GM13977 (cell line): ENCODE measurements at regions not wholly inside any gene's neighbourhood (a gene's known extent, or its start where the extent isn't known, plus 50 kb on each side); places are given as distances from the start of the nearest gene placed in this dataset.

Experiments
- DNase-seq: peaks from one replicate; pipeline ENCODE4 v3.0.0; 2012; ENCODE audit warnings: low spot score
- in situ Hi-C: fragments of 300-500 bp; cut with MboI; formaldehyde crosslinking; loops from one replicate; pipeline ENCODE4 v1.12.0; 2022; ENCODE audit warnings: low sequenced_read_pairs, low pct_unique_long_range_greater_than_20kb, mixed read lengths, inconsistent platforms; ENCODE audit not compliant: unreplicated experiment
- TF ChIP-seq, protein P1 (sequence below): IDR thresholded peaks from 2 replicates; pipeline ENCODE4 v1.5.1; 2012; ENCODE audit warnings: mild to moderate bottlenecking, control low read depth; ENCODE audit not compliant: insufficient read depth; ENCODE audit errors: extremely low read depth, missing control alignments

DNA sequence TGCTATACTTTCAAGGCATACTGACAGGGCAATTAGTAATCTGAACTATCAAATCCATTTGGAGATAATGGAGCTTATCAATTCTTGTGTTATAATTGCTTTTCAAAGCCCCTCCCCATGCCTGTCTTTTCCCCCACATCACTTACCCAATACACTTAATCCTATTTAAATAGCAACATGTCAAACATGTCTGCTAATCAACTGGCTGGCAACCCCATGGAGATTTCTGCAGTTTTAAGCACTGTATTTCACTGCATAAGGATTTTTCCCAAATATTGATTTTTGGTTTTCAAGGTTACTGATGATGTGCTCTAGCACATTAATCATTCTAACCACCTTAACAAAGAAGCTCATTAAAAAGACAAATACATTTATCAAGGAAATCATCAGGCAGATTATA is 800.3 kb downstream of the PLA2G4A start:
- TF ChIP-seq, protein P1, sequence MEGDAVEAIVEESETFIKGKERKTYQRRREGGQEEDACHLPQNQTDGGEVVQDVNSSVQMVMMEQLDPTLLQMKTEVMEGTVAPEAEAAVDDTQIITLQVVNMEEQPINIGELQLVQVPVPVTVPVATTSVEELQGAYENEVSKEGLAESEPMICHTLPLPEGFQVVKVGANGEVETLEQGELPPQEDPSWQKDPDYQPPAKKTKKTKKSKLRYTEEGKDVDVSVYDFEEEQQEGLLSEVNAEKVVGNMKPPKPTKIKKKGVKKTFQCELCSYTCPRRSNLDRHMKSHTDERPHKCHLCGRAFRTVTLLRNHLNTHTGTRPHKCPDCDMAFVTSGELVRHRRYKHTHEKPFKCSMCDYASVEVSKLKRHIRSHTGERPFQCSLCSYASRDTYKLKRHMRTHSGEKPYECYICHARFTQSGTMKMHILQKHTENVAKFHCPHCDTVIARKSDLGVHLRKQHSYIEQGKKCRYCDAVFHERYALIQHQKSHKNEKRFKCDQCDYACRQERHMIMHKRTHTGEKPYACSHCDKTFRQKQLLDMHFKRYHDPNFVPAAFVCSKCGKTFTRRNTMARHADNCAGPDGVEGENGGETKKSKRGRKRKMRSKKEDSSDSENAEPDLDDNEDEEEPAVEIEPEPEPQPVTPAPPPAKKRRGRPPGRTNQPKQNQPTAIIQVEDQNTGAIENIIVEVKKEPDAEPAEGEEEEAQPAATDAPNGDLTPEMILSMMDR: no peak
- in situ Hi-C loops: no loop called here

DNA sequence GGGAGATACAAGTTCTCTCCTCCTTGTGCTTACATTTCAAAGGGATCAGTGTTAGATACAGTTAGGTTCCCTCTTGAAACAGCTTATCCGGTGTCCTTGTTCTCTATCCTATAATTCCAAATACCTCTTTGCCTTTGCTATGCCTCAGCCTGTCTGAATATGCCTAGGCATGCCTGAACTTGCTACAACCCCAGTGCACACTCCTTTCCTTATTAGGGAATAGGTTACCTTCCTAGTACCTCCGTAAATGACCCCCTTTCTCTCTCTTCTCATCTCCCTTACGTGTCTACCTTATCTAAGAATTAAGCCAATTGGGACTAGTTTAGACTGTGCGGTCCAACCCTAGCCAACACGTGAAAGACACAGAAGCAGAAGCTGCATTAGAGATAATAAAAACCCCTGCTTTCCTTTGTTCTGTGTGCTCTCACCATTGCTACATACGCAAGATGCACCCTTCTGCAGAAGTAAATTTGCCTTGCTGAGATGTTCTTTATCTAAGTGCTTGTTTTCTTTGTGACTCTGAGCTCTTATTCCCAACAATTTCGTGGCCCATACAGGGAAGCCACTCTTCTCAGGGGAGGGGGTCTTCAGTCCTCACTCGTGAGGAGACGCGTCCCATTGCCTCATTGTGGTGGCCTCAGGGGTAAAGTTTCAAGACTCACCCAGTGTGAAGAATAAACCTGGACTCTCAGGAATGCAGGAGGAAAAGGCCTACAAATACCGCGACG is 802.1 kb downstream of the PLA2G4A start:
- TF ChIP-seq, protein P1: no peak
- DNase-seq: no peak
- in situ Hi-C loops: no loop called here

More for the DNA sequence above, 800.3 kb downstream of the PLA2G4A start:
- DNase-seq: no peak

DNA sequence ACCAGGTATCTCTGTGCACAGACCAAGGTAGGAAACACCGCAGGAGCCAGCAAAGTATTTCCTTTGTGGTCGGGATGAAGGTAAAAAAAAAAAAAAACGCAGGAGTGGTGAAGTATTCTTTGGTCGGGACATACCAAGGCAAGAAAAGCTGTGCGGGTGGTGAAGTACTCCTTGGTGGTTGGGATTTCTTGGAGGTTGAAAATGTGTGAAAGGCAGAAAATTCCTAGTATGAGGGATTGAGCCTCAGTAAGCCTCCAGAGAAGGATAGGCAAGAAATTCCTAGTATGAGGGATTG is 802.6 kb downstream of the PLA2G4A start:
- TF ChIP-seq, protein P1: no peak
- in situ Hi-C loops: no loop called here
- no peak for DNase-seq

DNA sequence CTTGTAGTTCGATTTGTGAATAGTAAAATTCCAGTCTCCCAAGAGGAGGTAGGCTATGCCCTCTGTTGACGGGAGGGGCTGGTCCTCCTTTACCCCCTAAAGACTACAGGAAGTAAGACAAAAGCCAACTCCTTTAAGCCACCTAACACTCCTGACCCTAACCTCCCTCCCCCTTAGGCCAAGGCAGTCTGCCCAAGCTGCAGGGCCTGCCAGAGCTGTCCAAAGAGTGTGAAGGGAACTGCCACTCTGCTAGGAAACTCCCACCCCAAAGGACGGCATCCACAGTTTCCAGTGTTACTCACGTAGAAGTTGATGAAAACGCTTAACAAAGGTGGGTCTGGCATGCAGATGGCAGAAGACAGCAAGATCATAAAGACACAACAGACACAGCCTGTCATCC is 803.2 kb downstream of the PLA2G4A start:
- TF ChIP-seq, protein P1: no peak
- no peak for DNase-seq
- in situ Hi-C loops: no loop called here

DNA sequence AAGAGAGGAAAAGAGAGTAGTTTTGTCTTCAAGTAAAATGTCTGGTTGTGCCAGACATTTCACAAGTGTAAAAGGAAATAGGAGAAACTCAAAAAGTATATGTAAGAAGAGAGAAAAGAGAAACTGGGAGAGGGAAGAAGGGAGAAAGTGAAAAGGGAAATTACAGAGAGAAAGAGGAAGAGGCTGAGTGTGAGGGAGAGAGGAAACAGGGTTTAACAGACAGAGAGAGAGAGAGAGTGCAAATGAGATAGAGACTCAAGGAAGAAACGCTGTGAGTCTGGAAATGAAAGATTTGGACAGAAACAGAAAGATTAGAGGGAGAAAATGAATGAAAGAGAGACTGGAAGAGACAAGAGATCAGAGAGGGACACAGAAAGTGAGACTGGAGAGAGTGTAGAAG is 806.2 kb downstream of the PLA2G4A start:
- in situ Hi-C loops: no loop called here
- no peak for DNase-seq
- TF ChIP-seq, protein P1: no peak

DNA sequence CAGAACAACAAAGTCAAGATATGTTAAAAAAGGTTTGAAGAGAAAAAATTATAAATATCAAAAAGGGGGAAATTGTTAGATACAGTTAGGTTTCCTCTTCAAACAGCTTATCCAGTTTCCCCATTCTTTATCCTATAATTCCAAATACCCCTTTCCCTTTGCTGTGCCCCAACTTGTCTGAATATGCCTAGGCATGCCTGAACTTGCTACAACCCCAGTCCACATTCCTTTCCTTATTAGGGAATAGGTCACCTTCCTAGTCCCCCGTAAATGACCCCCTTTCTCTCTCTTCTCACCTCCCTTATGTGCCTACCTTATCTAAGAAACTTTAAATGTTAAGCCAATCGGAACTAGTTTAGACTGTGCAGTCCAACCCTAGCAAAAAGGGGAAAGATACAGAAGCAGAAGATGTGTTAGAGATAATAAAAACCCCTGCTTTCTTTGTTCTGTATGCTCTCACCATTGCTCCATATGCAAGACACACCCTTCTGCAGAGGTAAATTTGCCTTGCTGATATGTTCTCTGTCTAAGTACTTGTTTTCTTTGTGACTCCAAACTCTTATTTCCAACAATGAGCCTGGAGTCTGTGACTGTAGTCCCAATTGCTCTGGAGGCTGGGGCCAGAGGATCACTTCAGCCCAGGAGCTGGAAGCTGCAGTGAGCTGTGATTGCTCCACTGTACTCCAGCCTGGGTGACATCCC is 810.1 kb downstream of the PLA2G4A start:
- no peak for DNase-seq
- in situ Hi-C loops: no loop called here
- TF ChIP-seq, protein P1: no peak
